HG03521 (cell line): ENCODE measurements at regions not wholly inside any gene's neighbourhood (a gene's known extent, or its start where the extent isn't known, plus 50 kb on each side); places are given as distances from the start of the nearest gene placed in this dataset.
"Not testable (repeated sequence)": the region's sequence is repeated elsewhere in the genome, so short reads cannot be mapped to it uniquely, and the experiment has no call there.

ENCODE experiments used
- ATAC-seq: cut with Tn5 transposase; IDR thresholded peaks from one replicate; pipeline ENCODE4 v1.9.1; 2021; ENCODE audit warnings: mild to moderate bottlenecking, moderate library complexity; ENCODE audit not compliant: unreplicated experiment

DNA sequence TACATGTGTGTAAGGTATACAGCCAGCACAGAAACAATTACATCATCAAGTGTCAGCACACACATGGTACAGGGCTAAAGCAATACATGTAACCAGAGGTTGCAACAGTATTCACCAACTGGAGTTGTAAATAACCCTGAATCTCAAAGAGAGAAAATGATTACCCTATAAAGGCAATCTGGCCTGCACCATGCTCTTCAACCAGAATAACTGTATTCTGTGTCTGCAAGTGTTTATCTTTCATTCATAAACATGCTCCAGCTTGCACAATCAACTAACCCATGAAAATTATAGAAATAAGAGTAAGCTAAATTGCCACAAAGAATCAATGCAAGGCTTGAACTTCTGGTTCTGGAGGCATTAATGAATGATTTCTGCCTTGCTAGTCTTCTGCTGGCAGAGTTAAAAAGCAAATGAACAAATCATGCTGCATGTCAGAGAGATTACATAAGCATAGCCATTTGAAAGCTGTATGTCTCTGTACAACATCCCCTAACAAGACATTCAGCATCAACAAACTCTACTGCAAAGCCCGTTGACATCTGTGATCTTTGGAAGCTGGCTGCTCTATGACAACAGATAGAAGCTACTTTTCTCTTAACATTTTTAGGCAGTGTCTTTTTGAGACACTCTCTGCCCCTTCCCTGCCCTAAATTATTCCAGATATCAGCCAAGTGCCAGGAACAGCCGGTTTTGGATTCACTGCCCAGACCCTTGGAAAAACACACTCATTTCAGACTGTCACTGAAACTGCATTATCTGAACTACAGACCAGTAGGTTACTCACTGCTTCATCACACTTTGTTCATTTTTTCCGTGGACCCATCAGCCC is 871.0 kb downstream of the OTOL1 start:
- ATAC-seq, result no peak

DNA sequence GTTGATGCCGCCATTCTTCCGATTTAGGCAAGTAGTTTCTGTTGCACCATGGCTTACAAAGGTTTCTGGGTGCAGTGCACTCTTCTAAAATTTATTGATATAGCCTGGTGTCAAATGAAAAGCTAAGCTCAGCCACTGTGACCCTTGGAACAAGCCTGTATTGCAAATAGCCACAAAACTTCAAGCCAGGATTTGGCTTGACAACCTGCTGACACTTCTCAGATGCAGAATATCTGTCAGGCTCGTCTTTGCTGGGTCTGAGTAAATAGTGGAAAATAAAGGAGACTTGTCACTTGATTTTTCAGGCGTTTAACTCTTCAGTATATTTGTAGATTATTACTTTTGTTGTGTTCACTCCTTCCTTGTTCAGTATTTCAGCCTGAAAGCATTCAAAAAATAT is 871.8 kb downstream of the OTOL1 start:
- no peak for ATAC-seq

DNA sequence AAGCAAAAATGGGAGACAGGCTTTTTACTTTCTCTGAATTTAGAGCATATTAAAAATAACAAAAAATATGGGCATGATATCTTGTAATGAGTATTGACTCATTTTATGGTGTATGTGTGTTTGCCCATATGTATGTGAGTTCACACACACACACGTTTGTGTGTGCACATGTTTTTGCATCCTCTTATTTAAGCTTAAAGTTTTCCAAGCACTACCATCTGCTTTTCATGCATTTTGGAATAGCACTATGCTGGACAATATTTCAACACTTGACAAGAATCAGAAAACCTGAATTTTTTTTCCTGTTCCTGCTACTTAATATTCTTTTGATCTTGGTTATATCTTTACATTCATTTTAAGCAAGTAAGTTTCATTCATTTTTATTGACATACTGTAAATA is 872.7 kb downstream of the OTOL1 start:
- no peak for ATAC-seq

DNA sequence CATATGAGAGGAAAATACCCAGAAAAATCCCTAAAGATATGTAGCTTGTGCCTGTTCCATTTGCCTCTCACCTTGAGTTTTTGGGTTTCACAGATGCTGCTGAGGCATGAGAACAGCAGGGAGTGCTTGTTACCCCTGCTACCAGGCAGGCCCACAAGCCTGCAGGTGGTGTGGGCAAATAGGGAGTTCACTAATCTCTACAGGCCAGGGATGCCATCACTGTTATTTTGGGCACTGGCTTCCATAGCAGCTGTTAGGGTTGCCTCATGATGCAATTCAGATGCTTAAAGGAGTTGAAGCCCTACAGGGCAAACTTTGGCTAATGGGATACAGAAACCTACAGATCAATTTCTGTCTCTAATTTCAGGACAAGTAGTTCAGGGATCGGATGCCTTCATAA is 873.5 kb downstream of the OTOL1 start:
- no peak for ATAC-seq

DNA sequence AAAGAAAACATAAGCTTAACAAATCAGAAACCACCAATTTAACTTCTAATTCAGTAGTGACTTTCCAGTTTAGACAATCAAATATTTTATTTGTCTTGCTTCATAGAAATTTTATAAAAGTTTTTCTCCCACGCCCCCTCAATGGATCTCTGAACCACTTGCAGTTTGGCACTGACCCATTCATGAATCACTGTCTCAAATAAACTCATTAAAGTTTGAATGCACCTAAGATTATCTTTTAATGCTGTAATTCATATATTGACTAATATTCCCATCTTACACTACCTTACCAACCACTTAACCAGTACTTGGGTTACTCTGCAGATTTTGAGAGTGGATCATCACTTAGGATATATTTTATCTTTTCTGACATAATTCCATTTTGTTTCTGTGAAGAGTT is 880.2 kb downstream of the OTOL1 start:
- ATAC-seq, result no peak

DNA sequence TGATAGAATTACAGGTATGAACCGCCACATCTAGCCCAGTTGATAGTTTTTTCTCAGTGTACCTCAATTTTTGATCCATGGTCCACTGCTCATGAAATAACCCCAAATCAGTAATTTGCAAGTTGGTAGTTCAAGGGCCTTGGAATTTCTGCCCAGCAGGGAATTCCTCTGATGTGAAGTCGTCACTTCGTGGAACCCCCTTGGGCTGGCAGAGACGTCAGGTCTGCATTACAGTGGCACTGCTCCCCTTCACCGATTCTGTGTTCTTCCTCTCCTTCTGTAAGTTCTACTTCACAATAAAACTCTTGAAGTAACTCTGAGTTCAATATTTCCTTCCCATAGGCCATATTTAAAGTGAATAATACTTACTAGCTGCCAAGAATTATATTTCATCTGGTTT is 881.0 kb downstream of the OTOL1 start:
- ATAC-seq, result no peak

DNA sequence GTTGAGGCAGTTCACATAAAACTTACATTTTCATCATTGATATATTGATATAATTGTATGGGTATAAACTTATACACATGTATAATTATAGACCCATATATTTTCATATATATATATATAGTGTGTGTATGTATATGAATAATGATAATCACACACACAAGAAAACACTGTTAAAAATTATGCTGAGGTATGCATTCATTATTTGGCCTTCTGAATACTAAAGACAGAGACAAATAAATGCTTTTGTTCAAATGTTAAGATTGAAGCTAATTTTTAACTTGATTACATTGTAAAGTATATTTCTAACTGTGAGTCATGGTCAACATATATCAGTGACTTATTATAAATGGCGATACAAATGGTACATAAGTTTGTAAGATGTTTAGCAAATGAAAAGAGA is 888.8 kb downstream of the OTOL1 start:
- no peak for ATAC-seq

DNA sequence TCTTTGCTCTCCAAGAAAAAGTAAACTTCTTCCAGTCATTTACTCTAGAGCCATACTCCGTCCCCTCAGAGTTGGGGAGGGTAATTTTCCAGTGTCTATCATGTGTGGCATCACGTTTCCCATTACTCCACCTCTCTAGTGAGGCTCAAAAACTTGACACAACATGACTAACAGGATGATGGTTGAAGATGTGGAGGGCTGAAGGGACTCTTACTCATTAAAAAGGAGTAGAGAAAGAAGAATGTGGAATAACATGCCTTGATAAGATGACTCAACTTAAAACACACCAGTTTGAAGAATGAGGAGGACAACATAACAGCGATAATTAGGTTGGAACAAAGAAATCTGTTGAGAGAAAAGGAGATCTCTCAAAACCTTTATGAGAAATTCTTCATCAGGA is 894.3 kb downstream of the OTOL1 start:
- ATAC-seq, result no peak

DNA sequence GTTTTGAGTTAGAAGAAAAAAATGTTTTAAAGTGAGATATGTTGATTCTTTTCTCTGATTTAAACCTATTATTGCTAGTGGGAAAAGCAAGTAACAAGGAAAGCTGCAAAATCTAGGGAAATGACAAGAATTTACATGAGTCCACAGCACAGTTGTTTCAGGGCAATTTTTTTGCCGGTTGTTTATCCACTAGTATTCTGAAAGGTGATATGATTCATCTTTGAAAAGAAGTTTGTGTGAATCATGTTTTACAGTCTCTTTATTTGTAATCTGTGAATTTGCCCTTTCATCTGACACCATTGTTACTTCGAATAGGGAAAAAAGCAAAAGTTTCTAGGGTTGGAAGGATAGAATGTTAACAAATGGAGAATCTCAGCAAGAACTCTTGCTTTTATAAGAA is 894.7 kb downstream of the OTOL1 start:
- no peak for ATAC-seq

DNA sequence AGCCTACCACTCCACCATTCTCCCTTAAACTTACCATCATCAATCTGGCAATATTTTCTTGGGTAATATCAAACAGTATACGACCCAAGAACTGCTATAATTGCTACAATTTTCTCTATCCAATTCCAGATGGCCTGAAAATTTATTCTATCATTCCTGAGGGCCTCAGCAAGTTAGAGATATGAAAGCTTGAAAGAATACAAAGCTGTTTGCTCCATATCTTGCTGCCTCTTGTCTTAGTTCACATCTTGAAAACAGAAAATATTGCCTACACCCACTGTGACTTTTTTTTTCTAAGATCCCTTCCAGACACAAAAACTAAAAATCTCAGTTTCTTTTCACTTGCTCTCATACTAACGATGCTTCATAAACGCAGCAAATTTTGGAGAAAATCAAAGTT is 898.9 kb downstream of the OTOL1 start:
- no peak for ATAC-seq

DNA sequence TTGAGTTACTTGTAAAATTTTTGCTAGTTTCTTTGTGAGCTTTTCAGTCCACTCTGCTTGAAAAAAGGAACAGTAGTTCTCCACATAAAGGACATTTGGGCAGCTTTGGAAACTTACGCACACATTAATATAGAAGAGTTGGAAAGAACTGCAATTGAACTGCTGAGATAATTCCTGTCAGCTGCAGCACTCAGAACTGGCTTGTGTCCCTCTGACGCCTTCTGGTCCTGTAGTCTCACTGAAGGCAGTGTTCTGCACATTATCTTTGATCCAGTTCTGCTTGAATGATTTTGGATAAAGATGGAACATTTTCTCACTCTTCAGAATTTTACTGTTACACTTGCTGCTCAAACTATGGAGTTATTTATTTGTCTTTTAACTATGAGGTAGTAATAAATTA is 901.9 kb downstream of the OTOL1 start:
- no peak for ATAC-seq

DNA sequence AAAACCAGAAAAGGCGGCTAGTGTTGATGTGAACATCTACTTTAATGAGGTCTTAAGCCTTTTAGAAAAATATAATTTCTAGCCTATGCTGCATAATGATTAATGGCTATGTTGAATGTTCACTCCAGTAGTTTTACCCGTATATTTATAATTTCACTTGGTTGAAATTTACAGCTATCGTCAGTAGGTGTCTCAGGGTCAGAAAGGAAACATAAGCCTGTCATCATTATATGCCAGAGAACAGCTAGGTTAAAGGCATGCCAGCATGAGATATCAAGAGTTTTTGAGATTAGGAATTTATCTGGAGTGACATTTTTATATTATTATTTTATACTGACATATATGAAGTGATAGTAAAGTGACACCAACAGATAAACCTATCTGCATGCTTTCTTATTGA is 904.1 kb downstream of the OTOL1 start:
- ATAC-seq, result no peak

DNA sequence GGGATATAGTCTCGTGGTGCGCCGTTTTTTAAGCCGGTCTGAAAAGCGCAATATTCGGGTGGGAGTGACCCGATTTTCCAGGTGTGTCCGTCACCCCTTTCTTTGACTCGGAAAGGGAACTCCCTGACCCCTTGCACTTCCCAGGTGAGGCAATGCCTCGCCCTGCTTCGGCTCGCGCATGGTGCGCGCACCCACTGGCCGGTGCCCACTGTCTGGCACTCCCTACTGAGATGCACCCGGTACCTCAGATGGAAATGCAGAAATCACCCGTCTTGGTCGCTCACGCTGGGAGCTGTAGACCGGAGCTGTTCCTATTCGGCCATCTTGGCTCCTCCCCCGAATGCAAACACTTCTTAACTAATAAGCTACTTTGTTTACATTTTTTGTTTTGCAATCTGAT is 914.9 kb downstream of the OTOL1 start:
- not testable (repeated sequence) for ATAC-seq

DNA sequence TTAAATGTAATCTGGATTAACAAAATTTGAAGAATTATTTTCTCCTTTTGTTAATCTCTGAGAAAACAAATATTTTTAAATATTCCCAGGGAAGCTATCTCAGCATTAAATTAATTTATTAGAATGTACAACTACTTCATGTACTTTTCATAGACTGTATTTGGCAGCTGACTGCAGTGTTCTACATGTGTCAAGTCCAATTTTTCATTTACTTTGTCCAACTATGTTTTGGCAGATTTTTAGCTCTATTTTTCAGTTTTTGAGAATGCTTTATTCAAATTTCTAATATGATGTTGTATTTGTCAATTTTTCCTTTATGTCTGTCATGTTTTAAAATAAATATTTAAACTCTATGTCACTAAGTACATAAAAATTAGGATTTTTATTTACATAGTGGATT is 925.1 kb downstream of the OTOL1 start:
- no peak for ATAC-seq

DNA sequence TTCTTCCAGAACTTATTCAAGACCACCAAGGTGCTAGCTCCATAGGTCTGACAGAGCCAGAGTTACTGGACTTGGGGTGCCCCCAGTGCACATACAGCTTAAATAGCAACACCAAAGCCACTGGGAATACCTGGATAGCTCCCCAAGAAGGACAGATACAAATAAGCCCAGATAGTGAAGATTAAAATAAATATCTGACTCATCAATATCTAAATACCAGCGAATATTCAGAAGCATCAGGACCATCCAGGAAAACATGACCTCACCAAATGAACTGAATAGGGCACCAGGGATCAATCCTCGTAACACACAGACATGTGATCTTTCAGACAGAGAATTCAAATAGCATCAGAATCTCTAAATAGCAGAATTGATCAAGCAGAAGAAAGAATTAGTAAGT is 931.6 kb downstream of the OTOL1 start:
- no peak for ATAC-seq

DNA sequence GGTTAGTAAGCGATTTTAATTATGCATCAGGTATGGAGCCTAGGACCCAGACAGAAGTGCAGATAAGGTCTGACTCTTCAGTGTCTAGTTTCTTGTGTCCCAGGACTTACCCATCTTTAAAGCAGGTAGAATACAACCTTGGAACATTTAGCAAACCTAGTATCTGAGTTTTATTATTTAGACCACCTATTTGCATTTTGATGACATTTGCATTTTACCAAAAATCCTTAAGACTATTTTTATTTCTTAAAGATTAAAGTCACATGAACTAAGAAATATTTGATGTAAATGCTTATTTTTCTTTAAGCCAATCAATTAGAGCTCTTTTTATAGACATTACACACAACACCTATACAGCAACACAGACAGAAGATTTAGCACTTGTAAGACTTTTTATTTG is 939.1 kb downstream of the OTOL1 start:
- ATAC-seq, result no peak

DNA sequence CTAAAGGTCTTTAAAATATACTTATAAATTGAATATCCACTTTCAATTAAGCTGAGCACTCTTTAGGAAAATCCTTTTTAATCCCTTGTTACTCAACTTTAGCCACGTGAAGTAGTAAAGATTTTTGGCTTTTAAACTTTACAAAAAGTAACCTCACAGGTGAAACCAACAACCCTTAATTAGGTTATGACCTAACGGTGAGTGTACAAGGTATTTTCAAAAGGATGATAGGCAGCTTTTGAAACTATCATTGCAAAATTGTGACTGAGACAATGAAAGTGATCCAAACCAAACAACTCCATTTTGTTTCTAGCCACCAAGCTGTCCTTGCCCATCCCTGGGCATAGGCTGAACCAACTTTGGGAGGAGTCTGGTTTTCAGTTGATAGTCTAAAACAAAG is 940.2 kb downstream of the OTOL1 start:
- no peak for ATAC-seq

DNA sequence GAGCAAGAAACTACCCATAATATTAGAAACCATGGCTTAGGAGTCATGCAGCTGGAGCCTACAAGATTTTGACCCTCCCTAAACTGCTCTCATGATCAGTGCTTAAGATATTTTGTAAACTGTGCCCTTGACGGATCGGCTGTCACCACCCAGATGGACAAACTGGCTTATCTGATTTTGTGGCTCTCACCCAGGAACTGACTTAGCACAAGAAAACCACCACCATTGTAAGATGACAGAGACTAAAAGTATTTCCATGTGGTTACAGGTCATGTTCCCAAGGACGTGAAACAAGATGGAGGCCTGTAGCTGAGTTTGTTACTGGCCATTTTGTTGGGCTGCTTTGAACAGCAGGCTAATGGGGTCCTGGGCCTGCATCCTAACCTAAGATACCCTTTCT is 940.9 kb downstream of the OTOL1 start:
- ATAC-seq, result no peak

DNA sequence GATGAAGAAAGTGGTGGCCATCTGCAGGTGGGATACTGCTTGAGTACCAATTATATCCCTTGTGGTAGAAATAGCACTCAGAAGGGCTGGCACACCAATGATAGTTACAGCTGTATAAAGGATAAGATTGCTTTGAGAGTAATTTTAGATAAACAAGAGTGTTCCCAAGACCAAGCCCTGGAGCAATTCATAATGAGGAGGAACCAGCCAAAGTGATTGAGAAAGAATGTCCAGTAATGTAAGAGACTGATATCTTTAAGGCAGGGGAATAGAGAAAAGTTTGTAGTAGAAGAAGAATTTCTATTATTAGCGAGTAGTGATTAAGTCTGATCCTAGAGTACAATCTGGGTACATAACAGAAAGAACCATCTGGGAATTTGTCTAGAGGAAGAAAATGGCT is 945.1 kb downstream of the OTOL1 start:
- ATAC-seq, result no peak

DNA sequence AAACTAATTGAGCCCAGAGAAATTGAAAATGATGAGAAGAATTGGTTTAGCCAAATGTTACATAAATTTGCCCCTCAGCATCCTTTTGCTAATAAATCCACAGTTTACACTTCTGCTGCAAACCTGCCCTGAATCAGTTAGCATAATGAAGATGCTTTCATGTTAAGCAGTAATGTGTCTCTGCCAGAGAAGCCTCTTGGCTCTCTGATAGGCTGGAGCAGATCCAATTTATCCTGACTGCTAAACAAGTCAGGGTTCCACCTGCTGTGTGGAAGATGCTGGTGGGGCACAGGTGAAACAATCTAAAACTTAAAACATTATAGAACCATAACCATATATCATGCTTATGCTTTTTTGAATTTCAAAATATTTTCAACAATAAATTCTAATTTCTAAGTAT is 946.8 kb downstream of the OTOL1 start:
- no peak for ATAC-seq

DNA sequence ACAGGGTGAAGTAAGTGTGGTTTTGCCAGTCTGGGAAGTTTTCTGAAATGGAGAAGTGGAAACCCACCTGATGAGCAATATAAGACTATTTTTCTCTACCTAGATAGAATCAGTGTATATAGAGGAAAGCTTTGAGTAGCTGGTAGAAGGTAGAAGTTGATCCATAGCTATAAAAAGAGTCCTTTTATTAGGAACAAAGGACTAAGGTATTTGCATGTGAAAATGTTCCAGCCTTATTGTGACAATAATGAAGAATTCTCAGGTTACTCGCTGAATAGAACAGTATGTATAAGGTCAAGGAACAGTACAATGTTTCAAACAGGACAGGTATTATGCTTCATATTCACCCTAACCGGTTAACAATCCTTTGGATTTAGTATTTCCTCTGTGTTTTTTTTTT is 972.2 kb downstream of the OTOL1 start:
- no peak for ATAC-seq

DNA sequence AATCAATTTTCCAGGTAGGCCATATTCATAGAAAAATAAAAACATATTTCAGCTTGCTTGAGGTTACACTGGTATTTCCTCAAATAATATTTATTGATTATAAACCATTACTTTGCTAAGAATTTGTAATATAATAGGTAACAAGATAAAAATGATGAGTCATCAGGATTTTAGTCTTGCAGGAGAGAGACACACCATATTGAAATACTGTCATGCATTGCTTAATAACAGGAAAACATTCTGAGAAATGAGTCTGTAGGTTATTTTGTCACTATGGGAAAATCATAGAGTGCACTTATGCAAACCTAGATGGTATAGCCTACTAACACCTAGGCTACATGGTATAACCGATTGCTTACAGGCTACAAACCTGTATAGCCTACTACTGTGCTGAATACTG is 990.5 kb downstream of the OTOL1 start:
- ATAC-seq, result no peak

DNA sequence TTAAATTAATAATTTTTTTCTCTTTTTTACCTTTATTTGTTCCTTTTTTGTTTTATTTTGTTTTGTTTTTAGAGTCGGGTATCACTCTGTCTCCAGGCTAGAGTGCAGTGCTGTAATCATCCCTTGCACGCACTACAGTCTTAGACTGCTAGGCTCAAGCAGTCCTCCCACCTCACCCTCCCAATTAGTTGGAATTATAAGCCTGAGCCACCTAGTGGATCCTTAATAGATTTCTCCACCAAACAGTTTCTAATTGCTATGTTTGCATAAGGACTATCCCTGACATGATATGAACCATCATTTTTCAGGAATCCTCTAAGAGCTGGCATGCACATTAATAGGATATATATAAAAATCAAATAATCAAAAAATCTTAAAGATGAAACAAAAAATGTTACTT is 993.2 kb downstream of the OTOL1 start:
- ATAC-seq, result no peak
